Esophagus squamous epithelium (tissue), 5 donors: ENCODE measurements at regions not wholly inside any gene's neighbourhood (a gene's known extent, or its start where the extent isn't known, plus 50 kb on each side); places are given as distances from the start of the nearest gene placed in this dataset.

Source experiments
- DNase-seq: peaks from one replicate; lab custom pipeline; 2025; lab: John Stamatoyannopoulos, UW
- H3K27ac ChIP-seq, 4 donors: fragments of 200-600 bp; sonication (generic); one replicate each; pipeline ENCODE4 v1.5.1; 2016 to 2019; ENCODE audit warnings: mild to moderate bottlenecking in 1 of 4
- H3K27me3 ChIP-seq, 4 donors: fragments of 200-600 bp; sonication (generic); 1 replicate in 3 of 4; 2 replicates in 1 of 4; pipeline versions ENCODE4 v1.5.1 to v1.6.0; 2017 to 2021; ENCODE audit warnings: antibody characterized with exemption in 1 of 4
- H3K36me3 ChIP-seq, 3 donors: fragments of 200-600 bp; sonication (generic); one replicate each; pipeline ENCODE4 v1.5.1; 2016 to 2019
- H3K4me1 ChIP-seq, 3 donors: fragments of 200-600 bp; sonication (generic); one replicate each; pipeline ENCODE4 v1.5.1; 2017 to 2019
- H3K4me3 ChIP-seq, 4 donors: fragments of 200-600 bp; sonication (generic); 1 replicate in 3 of 4; 2 replicates in 1 of 4; pipeline ENCODE4 v1.5.1; 2016 to 2019; ENCODE audit warnings: mild to moderate bottlenecking in 2 of 4, moderate library complexity in 1 of 4
- H3K9me3 ChIP-seq, 3 donors: fragments of 200-600 bp; sonication (generic); one replicate each; pipeline ENCODE4 v1.5.1; 2016 to 2019
- POLR2A ChIP-seq, 4 donors: fragments of 450-650 bp; IDR thresholded peaks; one replicate each; pipeline ENCODE4 v1.6.1; 2017; ENCODE audit warnings: antibody characterized with exemption in 4 of 4, mild to moderate bottlenecking in 4 of 4, moderate library complexity in 3 of 4
- WGBS, 2 donors: methylation state at CpG; one replicate each; pipeline ENCODE4 v1.1.5; 2018; 5-methylcytosine and 5-hydroxymethylcytosine counted together
- intact Hi-C: fragments of 100-400 bp; cut with DNase I; formaldehyde crosslinking; loops from one replicate; pipeline ENCODE4 v1.15.0; 2022
- TF ChIP-seq, protein P1 (sequence below), 6 experiments: fragments of 450-650 bp in 4 of 6; fragments of 200-600 bp in 2 of 6; sonication (generic) in 2 of 6; IDR thresholded peaks; one replicate each; pipeline ENCODE4 v1.5.1; 2016 to 2019; ENCODE audit warnings: antibody characterized with exemption in 6 of 6, mild to moderate bottlenecking in 4 of 6, moderate library complexity in 4 of 6
- donor health status: DM: yes; HTN: yes; CAD: no.

DNA sequence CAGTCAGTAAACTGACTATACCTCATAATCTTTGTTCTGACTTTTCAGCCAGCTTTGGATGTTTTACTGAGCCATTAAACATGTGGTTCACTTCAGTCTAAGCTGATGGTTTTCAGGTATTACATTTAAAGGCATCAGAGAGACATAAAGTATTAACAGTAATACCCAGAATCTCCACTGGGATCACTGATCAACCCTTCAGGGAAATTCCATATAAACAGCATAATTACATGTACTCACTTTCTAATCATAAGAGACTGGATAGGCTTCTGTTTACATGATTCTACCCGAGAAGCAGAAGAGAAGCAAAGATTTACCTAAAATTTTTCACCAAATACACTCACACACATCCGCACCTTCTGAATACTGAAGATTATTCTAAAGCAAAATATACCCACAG lies 186.7 kb upstream of the FREM1 start:
- DNase-seq, result no peak
- 76 to 88% methylated on average over 2 of the region's 2 CpGs for WGBS, 2 donors
- intact Hi-C loops, result no loop called here
- H3K27me3 ChIP-seq, result peaks cover 0 to 3% (median 0%) of the 10 kb centered on the region in 4 donors
- H3K27ac ChIP-seq, result no peak overlapping the region
- TF ChIP-seq, protein P1, sequence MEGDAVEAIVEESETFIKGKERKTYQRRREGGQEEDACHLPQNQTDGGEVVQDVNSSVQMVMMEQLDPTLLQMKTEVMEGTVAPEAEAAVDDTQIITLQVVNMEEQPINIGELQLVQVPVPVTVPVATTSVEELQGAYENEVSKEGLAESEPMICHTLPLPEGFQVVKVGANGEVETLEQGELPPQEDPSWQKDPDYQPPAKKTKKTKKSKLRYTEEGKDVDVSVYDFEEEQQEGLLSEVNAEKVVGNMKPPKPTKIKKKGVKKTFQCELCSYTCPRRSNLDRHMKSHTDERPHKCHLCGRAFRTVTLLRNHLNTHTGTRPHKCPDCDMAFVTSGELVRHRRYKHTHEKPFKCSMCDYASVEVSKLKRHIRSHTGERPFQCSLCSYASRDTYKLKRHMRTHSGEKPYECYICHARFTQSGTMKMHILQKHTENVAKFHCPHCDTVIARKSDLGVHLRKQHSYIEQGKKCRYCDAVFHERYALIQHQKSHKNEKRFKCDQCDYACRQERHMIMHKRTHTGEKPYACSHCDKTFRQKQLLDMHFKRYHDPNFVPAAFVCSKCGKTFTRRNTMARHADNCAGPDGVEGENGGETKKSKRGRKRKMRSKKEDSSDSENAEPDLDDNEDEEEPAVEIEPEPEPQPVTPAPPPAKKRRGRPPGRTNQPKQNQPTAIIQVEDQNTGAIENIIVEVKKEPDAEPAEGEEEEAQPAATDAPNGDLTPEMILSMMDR (IDR thresholded peaks at IDR 0.05), result no peak
- TF ChIP-seq POLR2A (IDR thresholded peaks at IDR 0.05), result no peak
- H3K4me3 ChIP-seq, result no peak overlapping the region
- H3K9me3 ChIP-seq, result no peaks in the 10 kb centered on the region
- no peaks in the 10 kb centered on the region for H3K4me1 ChIP-seq
- H3K36me3 ChIP-seq, result no peaks in the 10 kb centered on the region

DNA sequence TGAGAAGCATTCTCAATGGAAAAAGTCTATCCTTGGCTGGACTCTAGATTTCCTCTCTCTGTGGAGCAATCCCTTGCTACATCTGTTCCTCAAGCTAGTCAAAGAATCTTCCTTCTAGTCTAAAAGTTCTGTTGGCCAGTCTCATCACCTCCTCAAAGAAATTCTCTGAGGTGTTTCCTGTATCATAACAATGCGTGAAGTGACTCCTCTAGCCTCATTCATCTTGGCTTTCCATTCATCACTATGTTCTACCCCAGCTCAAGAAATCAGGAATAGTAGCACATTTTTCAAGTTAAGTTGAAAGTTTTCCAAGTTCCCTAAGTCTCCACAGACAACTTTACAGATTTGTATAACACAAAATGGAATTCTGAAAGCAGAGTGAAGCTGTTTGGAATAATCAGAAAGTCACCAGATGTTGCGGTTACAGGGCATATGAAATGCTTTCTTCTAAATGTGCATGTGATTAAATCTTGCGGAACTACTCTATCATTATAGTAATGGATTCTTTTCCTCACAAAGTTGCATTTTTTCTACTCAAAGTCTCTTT lies 176.6 kb upstream of the FREM1 start:
- H3K27ac ChIP-seq, result no peak overlapping the region
- H3K36me3 ChIP-seq, result no peaks in the 10 kb centered on the region
- TF ChIP-seq, protein P1 (IDR thresholded peaks at IDR 0.05), result no peak
- no peak for TF ChIP-seq POLR2A (IDR thresholded peaks at IDR 0.05)
- no peaks in the 10 kb centered on the region for H3K4me1 ChIP-seq
- intact Hi-C loops, result no loop called here
- H3K4me3 ChIP-seq, result no peak overlapping the region
- no peaks in the 10 kb centered on the region for H3K9me3 ChIP-seq
- WGBS, 2 donors, result 47 to 82% methylated on average over 3 of the region's 3 CpGs
- H3K27me3 ChIP-seq, result no peaks in the 10 kb centered on the region
- DNase-seq, result no peak

DNA sequence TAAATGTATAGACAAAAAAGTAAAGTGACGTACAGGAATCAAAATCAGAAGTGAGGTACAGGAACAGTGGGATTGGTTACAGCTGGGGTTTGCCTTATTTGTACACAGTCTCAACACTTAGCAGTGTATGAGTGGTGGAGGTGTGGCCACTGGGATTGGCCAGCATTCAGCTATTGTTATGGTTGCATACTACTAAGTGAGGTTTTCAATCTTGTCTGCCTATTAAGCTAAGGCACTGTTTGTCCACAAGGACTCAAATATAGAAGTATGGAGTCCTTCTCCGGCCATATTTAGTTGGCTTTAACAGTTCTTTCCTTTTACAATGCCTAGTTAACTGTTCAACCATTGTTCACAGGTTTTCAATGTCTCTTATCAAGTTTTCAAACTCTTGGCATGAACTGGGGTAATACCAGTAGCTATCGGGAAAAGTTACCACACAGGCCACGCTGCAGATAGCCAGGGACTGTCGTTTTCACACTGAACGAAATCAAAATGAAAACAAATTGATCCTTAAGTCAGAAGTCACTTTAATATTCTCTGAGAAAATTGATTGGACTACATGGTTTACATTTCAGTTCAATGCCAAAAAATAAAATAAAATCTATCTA lies 176.0 kb upstream of the FREM1 start:
- 68 to 71% methylated on average over 6 of the region's 6 CpGs for WGBS, 2 donors
- Histone ChIP-seq H3K4me3 (no peak overlapping the region), H3K9me3 (no peaks in the 10 kb centered on the region), H3K27ac (no peak overlapping the region), H3K27me3 (peaks cover 0 to 4% (median 0%) of the 10 kb centered on the region in 4 donors), H3K36me3 (no peaks in the 10 kb centered on the region), H3K4me1 (no peaks in the 10 kb centered on the region)
- intact Hi-C loops, result no loop called here
- TF ChIP-seq, protein P1 (IDR thresholded peaks at IDR 0.05), result no peak
- no peak for TF ChIP-seq POLR2A (IDR thresholded peaks at IDR 0.05)
- DNase-seq, result no peak

DNA sequence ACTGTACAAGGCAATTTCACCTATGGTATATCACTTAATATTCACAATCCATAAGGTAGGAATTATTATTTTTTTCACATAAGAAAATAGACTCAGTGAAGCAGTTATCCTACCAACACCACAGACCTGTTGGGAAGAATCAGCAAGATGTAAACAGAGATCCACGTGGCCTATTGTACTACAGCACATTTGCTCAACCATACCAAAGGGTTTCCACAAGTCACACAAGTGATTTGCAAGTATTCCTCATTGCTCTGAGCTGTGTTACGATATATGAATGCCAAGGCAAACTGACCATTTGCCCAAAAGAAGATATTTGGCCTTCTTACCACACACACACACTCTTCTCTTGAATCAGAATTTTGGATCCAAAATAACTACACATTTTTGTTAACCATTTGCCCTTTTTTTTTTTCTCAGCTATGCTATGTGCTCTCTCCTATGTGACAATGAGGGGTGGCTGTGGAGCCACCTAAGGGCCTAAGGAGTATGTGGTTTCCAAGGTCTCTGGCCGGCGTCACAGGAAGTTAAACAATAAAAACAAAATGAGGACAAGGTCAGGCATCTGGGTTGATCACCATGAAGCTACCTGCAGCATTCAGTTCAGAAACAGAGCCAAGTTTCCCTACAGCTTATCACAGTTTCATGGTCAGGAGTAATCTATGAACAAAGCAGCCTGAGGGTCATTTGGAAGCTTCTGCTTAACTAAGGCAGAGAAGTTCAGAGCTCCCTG lies 171.0 kb upstream of the FREM1 start:
- intact Hi-C loops, result no loop called here
- Histone ChIP-seq H3K36me3 (no peaks in the 10 kb centered on the region), H3K4me1 (no peaks in the 10 kb centered on the region), H3K27me3 (peaks cover 0 to 8% (median 0%) of the 10 kb centered on the region in 4 donors), H3K27ac (no peak overlapping the region), H3K9me3 (no peaks in the 10 kb centered on the region), H3K4me3 (no peak overlapping the region)
- no peak for TF ChIP-seq POLR2A (IDR thresholded peaks at IDR 0.05)
- TF ChIP-seq, protein P1 (IDR thresholded peaks at IDR 0.05), result no peak
- DNase-seq, result no peak
- 60 to 67% methylated on average over 4 of the region's 4 CpGs for WGBS, 2 donors

DNA sequence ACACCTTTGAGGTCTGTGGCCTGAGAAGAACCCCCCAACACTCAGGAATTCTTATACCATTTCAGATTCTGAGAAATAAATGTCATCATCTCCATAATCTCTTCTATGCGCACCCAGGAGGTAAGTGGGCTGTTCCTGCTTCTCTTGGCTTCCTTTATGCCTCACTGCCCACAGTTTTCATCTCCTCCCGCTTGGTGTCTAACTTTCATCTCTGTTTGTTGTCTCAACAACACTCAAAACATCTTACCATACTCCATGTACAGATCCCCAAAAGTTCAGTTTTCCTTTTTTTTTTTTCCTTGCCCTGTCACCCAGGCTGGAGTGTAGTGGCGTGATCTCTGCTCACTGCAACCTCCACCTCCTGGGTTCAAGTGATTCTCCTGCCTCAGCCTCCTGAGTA lies 170.2 kb upstream of the FREM1 start:
- Histone ChIP-seq H3K4me3 (no peak overlapping the region), H3K27ac (no peak overlapping the region), H3K27me3 (peaks cover 0 to 8% (median 0%) of the 10 kb centered on the region in 4 donors), H3K9me3 (no peaks in the 10 kb centered on the region), H3K36me3 (no peaks in the 10 kb centered on the region), H3K4me1 (no peaks in the 10 kb centered on the region)
- 91 to 93% methylated on average over 2 to 3 of the region's 3 CpGs for WGBS, 2 donors
- no peak for DNase-seq
- TF ChIP-seq POLR2A (IDR thresholded peaks at IDR 0.05), result no peak
- TF ChIP-seq, protein P1 (IDR thresholded peaks at IDR 0.05), result no peak
- intact Hi-C loops, result no loop called here
